ENCODE measurements at regions not wholly inside any gene's neighbourhood (a gene's known extent, or its start where the extent isn't known, plus 50 kb on each side); places are given as distances from the start of the nearest gene placed in this dataset.

- no peaks in the 10 kb centered on the region for H3K27me3 ChIP-seq
- no peak for DNase-seq
- H3K4me1 ChIP-seq: no peaks in the 10 kb centered on the region
- no peaks in the 10 kb centered on the region for H3K36me3 ChIP-seq (ENCODE audit: low read depth, missing control alignments)
- TF ChIP-seq POLR2A (IDR thresholded peaks at IDR 0.05) (no peak), CTCF (IDR thresholded peaks at IDR 0.05) (no peak)
- intact Hi-C loops (cut with DNase I; ENCODE audit: low total_unique reads): no loop called here
- no peaks in the 10 kb centered on the region for H3K9me3 ChIP-seq
- H3K27ac ChIP-seq: no peak overlapping the region
- H3K4me3 ChIP-seq: no peak overlapping the region
- 56 to 71% methylated on average over 6 of the region's 6 CpGs for WGBS, 2 donors
These were observed 77.0 kb downstream of the COQ2 start for GRCh38 chr4:83207497-83208101.

- WGBS, 2 donors: 33 to 34% methylated on average over 2 of the region's 2 CpGs
- TF ChIP-seq POLR2A (IDR thresholded peaks at IDR 0.05): no peak
- TF ChIP-seq CTCF (IDR thresholded peaks at IDR 0.05): no peak
- H3K27ac ChIP-seq: no peak overlapping the region
- intact Hi-C loops (cut with DNase I; ENCODE audit: low total_unique reads): no loop called here
- H3K4me3 ChIP-seq: no peak overlapping the region
- DNase-seq: no peak
- no peaks in the 10 kb centered on the region for H3K27me3 ChIP-seq
- no peaks in the 10 kb centered on the region for H3K9me3 ChIP-seq
- H3K4me1 ChIP-seq: no peaks in the 10 kb centered on the region
- H3K36me3 ChIP-seq (ENCODE audit: low read depth, missing control alignments): no peaks in the 10 kb centered on the region
These were observed 78.8 kb downstream of the COQ2 start for GRCh38 chr4:83205760-83206159.

- Histone ChIP-seq H3K27ac (no peak overlapping the region), H3K4me3 (no peak overlapping the region), H3K36me3 (ENCODE audit: low read depth, missing control alignments) (no peaks in the 10 kb centered on the region), H3K27me3 (no peaks in the 10 kb centered on the region), H3K4me1 (no peaks in the 10 kb centered on the region), H3K9me3 (no peaks in the 10 kb centered on the region)
- no peak for DNase-seq
- 52 to 62% methylated on average over 3 of the region's 3 CpGs for WGBS, 2 donors
- TF ChIP-seq POLR2A (IDR thresholded peaks at IDR 0.05): no peak
- no peak for TF ChIP-seq CTCF (IDR thresholded peaks at IDR 0.05)
- intact Hi-C loops (cut with DNase I; ENCODE audit: low total_unique reads): no loop called here
These were observed 79.9 kb downstream of the COQ2 start for GRCh38 chr4:83204731-83205130.

GRCh38 chr4:83201761-83202160, 82.8 kb downstream of the COQ2 start:
- 86 to 91% methylated on average over 4 of the region's 4 CpGs for WGBS, 2 donors
- no peaks in the 10 kb centered on the region for H3K36me3 ChIP-seq (ENCODE audit: low read depth, missing control alignments)
- H3K4me3 ChIP-seq: no peak overlapping the region
- intact Hi-C loops (cut with DNase I; ENCODE audit: low total_unique reads): no loop called here
- TF ChIP-seq POLR2A (IDR thresholded peaks at IDR 0.05) (no peak), CTCF (IDR thresholded peaks at IDR 0.05) (no peak)
- no peaks in the 10 kb centered on the region for H3K4me1 ChIP-seq
- no peaks in the 10 kb centered on the region for H3K9me3 ChIP-seq
- H3K27ac ChIP-seq: no peak overlapping the region
- H3K27me3 ChIP-seq: no peaks in the 10 kb centered on the region
- no peak for DNase-seq

- Histone ChIP-seq H3K4me1 (no peaks in the 10 kb centered on the region), H3K27me3 (no peaks in the 10 kb centered on the region), H3K36me3 (ENCODE audit: low read depth, missing control alignments) (no peaks in the 10 kb centered on the region), H3K4me3 (no peak overlapping the region), H3K27ac (no peak overlapping the region), H3K9me3 (no peaks in the 10 kb centered on the region)
- TF ChIP-seq POLR2A (IDR thresholded peaks at IDR 0.05) (no peak), CTCF (IDR thresholded peaks at IDR 0.05) (no peak)
- intact Hi-C loops (cut with DNase I; ENCODE audit: low total_unique reads): no loop called here
- 64% methylated on average over 10 of the region's 10 CpGs for WGBS, 2 donors
- DNase-seq: no peak
These were observed 83.2 kb upstream of the PLAC8 start for GRCh38 chr4:83197555-83198235.

All from testis (tissue), 2 donors.